ENCODE measurements at regions not wholly inside any gene's neighbourhood (a gene's known extent, or its start where the extent isn't known, plus 50 kb on each side); places are given as distances from the start of the nearest gene placed in this dataset.

DNA sequence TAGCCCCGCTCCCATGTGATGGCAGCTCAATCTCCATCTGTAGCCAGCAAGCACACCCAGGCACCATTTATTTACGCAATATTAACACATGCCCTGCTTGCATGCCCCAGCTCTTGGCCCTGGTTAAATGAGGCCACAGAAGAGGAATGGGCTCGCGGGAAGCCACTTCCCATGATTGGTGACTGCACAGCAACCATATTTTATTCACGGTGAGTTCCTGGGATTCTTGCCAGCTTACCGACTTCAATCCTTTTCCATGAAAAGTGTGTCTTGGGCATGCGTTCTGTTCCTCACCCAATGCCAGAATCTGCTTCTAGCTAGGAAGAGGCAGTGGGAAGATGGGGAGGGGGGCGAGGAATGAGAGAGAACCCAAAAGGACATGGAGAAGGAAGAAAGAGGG lies 54.7 kb downstream of the PITPNM2 start:
- in situ Hi-C loops (cut with HindIII; ENCODE audit: extremely low pct_ligation_motif_present, low pct_unique_long_range_greater_than_20kb) (no loop called here), intact Hi-C loops (cut with micrococcal nuclease; ENCODE audit: unreplicated experiment) (no loop called here)
- Histone ChIP-seq H3K9ac (ENCODE audit: insufficient read depth, low read depth, low read length) (no peak overlapping the region), H3K36me3 (replicated peaks in 1 of 2; ENCODE audit: control insufficient read depth in 1 of 2, insufficient read depth in 2 of 2, low read length in 2 of 2) (peaks cover 0 to 6% of the 10 kb centered on the region in 2 experiments; a peak in 3 of 5 replicates), H3K79me2 (ENCODE audit: insufficient read depth, low read length) (no peaks in the 10 kb centered on the region), H3K4me3 (replicated peaks in 1 of 3; ENCODE audit: insufficient read depth in 1 of 3, low read depth in 2 of 3, low read length in 3 of 3) (no peak overlapping the region), H3K27me3 (ENCODE audit: control insufficient read depth in 1 of 2, insufficient read depth in 2 of 2, low read length in 2 of 2) (no peaks in the 10 kb centered on the region), H3K4me2 (ENCODE audit: low read depth, low read length) (no peak overlapping the region), H3K4me1 (ENCODE audit: insufficient read depth, low read length) (peaks cover 61% of the 10 kb centered on the region), H4K20me1 (ENCODE audit: insufficient read depth, low read length) (no peaks in the 10 kb centered on the region), H3K27ac (ENCODE audit: extremely low read length, insufficient read depth, low read length) (no peak overlapping the region), H3K9me3 (ENCODE audit: low read length) (no peaks in the 10 kb centered on the region), H2AFZ (ENCODE audit: low read length) (no peak overlapping the region)
- FAIRE-seq = no peak
- WGBS (ENCODE audit: low lambda C conversion rate) = 96% methylated on average over 6 of the region's 8 CpGs
- no TSS peak for BruUV-seq (replicated peaks)
- ChIA-PET POLR2A (interaction anchor here (2.1 kb wide), 1 partner anchor 137 kb away, joined by 5 read pairs; the partner anchor contains the start of genes MPHOSPH9 and MTRFR), CTCF (ENCODE audit: low intra/inter-chr PET ratio, low total read pairs) (no interaction called here)
- no peak for ATAC-seq
- DNase-seq (ENCODE audit: low spot score) = no peak
- no peak for TF ChIP-seq ZNF891 (CRISPR knock-in tag; IDR thresholded peaks at IDR 0.05)
- TF ChIP-seq ZFP36 (IDR thresholded peaks at IDR 0.05; ENCODE audit: borderline replicate concordance, low read depth, low read length, partially characterized antibody) = no peak
- TF ChIP-seq CEBPB (IDR thresholded peaks at IDR 0.05; ENCODE audit: borderline replicate concordance, low read depth, low read length) = peak; percentile 46; the same call in 1 of the 2 replicates
- TF ChIP-seq, protein P1, sequence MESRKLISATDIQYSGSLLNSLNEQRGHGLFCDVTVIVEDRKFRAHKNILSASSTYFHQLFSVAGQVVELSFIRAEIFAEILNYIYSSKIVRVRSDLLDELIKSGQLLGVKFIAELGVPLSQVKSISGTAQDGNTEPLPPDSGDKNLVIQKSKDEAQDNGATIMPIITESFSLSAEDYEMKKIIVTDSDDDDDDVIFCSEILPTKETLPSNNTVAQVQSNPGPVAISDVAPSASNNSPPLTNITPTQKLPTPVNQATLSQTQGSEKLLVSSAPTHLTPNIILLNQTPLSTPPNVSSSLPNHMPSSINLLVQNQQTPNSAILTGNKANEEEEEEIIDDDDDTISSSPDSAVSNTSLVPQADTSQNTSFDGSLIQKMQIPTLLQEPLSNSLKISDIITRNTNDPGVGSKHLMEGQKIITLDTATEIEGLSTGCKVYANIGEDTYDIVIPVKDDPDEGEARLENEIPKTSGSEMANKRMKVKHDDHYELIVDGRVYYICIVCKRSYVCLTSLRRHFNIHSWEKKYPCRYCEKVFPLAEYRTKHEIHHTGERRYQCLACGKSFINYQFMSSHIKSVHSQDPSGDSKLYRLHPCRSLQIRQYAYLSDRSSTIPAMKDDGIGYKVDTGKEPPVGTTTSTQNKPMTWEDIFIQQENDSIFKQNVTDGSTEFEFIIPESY (CRISPR knock-in tag; IDR thresholded peaks at IDR 0.05) = peak; percentile 58; the same call in 1 of the 2 replicates
- TF ChIP-seq ZNF83 (CRISPR knock-in tag; IDR thresholded peaks at IDR 0.05; ENCODE audit: borderline replicate concordance) = no peak
- no peak for TF ChIP-seq MTA3 (CRISPR knock-in tag; IDR thresholded peaks at IDR 0.05)
- TF ChIP-seq ZNF703 (CRISPR knock-in tag; IDR thresholded peaks at IDR 0.05; ENCODE audit: borderline replicate concordance) = no peak
- TF ChIP-seq, protein P2, sequence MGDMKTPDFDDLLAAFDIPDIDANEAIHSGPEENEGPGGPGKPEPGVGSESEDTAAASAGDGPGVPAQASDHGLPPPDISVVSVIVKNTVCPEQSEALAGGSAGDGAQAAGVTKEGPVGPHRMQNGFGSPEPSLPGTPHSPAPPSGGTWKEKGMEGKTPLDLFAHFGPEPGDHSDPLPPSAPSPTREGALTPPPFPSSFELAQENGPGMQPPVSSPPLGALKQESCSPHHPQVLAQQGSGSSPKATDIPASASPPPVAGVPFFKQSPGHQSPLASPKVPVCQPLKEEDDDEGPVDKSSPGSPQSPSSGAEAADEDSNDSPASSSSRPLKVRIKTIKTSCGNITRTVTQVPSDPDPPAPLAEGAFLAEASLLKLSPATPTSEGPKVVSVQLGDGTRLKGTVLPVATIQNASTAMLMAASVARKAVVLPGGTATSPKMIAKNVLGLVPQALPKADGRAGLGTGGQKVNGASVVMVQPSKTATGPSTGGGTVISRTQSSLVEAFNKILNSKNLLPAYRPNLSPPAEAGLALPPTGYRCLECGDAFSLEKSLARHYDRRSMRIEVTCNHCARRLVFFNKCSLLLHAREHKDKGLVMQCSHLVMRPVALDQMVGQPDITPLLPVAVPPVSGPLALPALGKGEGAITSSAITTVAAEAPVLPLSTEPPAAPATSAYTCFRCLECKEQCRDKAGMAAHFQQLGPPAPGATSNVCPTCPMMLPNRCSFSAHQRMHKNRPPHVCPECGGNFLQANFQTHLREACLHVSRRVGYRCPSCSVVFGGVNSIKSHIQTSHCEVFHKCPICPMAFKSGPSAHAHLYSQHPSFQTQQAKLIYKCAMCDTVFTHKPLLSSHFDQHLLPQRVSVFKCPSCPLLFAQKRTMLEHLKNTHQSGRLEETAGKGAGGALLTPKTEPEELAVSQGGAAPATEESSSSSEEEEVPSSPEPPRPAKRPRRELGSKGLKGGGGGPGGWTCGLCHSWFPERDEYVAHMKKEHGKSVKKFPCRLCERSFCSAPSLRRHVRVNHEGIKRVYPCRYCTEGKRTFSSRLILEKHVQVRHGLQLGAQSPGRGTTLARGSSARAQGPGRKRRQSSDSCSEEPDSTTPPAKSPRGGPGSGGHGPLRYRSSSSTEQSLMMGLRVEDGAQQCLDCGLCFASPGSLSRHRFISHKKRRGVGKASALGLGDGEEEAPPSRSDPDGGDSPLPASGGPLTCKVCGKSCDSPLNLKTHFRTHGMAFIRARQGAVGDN (CRISPR knock-in tag; IDR thresholded peaks at IDR 0.05) = no peak

Measured in HepG2 (cell line).